ENCODE measurements at regions not wholly inside any gene's neighbourhood (a gene's known extent, or its start where the extent isn't known, plus 50 kb on each side); places are given as distances from the start of the nearest gene placed in this dataset.
A peak's percentile ranks its signal among the peaks of the same experiment; 100 is the strongest.

GRCh38 chr5:36436306-36436705 lies 134.6 kb upstream of the RANBP3L start:
- TF ChIP-seq, protein P1, sequence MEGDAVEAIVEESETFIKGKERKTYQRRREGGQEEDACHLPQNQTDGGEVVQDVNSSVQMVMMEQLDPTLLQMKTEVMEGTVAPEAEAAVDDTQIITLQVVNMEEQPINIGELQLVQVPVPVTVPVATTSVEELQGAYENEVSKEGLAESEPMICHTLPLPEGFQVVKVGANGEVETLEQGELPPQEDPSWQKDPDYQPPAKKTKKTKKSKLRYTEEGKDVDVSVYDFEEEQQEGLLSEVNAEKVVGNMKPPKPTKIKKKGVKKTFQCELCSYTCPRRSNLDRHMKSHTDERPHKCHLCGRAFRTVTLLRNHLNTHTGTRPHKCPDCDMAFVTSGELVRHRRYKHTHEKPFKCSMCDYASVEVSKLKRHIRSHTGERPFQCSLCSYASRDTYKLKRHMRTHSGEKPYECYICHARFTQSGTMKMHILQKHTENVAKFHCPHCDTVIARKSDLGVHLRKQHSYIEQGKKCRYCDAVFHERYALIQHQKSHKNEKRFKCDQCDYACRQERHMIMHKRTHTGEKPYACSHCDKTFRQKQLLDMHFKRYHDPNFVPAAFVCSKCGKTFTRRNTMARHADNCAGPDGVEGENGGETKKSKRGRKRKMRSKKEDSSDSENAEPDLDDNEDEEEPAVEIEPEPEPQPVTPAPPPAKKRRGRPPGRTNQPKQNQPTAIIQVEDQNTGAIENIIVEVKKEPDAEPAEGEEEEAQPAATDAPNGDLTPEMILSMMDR (IDR thresholded peaks at IDR 0.05), result no peak
- no peak for TF ChIP-seq POLR2A (IDR thresholded peaks at IDR 0.05)
- no peak for DNase-seq (ENCODE audit: low spot score in 2 of 2)
- H3K4me3 ChIP-seq (ENCODE audit: low read depth, poor library complexity, severe bottlenecking), result no peak overlapping the region
- 65 to 77% methylated on average over 3 of the region's 3 CpGs for WGBS, 2 donors
- intact Hi-C loops (cut with DNase I; ENCODE audit: low total_unique reads), result no loop called here

GRCh38 chr5:36438765-36439561 lies 137.3 kb upstream of the RANBP3L start:
- intact Hi-C loops (cut with DNase I; ENCODE audit: low total_unique reads), result no loop called here
- 83 to 85% methylated on average over 6 of the region's 6 CpGs for WGBS, 2 donors
- no peak for TF ChIP-seq POLR2A (IDR thresholded peaks at IDR 0.05)
- TF ChIP-seq, protein P1 (IDR thresholded peaks at IDR 0.05), result no peak
- DNase-seq (ENCODE audit: low spot score in 2 of 2), result no peak
- no peak overlapping the region for H3K4me3 ChIP-seq (ENCODE audit: low read depth, poor library complexity, severe bottlenecking)

GRCh38 chr5:36440300-36440699 lies 138.6 kb upstream of the RANBP3L start:
- no peak overlapping the region for H3K4me3 ChIP-seq (ENCODE audit: low read depth, poor library complexity, severe bottlenecking)
- intact Hi-C loops (cut with DNase I; ENCODE audit: low total_unique reads), result no loop called here
- no peak for DNase-seq (ENCODE audit: low spot score in 2 of 2)
- TF ChIP-seq POLR2A (IDR thresholded peaks at IDR 0.05), result no peak
- TF ChIP-seq, protein P1 (IDR thresholded peaks at IDR 0.05), result no peak
- 94% methylated on average over 5 of the region's 5 CpGs for WGBS, 2 donors

GRCh38 chr5:36441280-36441679 lies 139.6 kb upstream of the RANBP3L start:
- no peak overlapping the region for H3K4me3 ChIP-seq (ENCODE audit: low read depth, poor library complexity, severe bottlenecking)
- no peak for DNase-seq (ENCODE audit: low spot score in 2 of 2)
- WGBS, 2 donors, result 81 to 94% methylated on average over 1 of the region's 1 CpG
- intact Hi-C loops (cut with DNase I; ENCODE audit: low total_unique reads), result no loop called here
- no peak for TF ChIP-seq POLR2A (IDR thresholded peaks at IDR 0.05)
- TF ChIP-seq, protein P1 (IDR thresholded peaks at IDR 0.05), result no peak

- intact Hi-C loops (cut with DNase I; ENCODE audit: low total_unique reads), result no loop called here
- no peak overlapping the region for H3K4me3 ChIP-seq (ENCODE audit: low read depth, poor library complexity, severe bottlenecking)
- DNase-seq (ENCODE audit: low spot score in 2 of 2), result peak in 1 of 2 donors; percentile 58
- 63 to 67% methylated on average over 7 of the region's 7 CpGs for WGBS, 2 donors
- no peak for TF ChIP-seq POLR2A (IDR thresholded peaks at IDR 0.05)
- TF ChIP-seq, protein P1 (IDR thresholded peaks at IDR 0.05), result no peak
These were observed 140.7 kb upstream of the RANBP3L start for GRCh38 chr5:36442352-36442751.

DNA sequence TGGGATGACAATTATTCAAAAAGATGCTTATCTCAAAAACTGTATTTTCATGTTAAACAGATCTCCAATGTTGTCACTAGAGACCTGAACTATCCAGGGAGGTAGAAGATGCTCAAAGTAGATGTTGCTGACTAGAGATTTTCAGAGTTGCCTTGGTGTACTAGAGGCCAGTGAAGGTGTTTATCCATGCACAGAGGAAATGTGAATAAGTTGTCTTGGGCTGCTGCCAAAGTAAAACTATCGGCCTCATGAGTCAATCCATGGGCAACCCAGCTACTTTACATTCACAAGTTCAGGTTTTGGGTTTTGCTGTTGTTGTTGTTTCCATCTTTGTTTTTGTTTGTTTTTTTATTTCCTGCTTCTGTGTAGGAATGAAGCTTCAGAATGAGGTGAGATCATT lies 141.1 kb upstream of the RANBP3L start:
- intact Hi-C loops (cut with DNase I; ENCODE audit: low total_unique reads), result no loop called here
- 17% methylated on average over 1 of the region's 1 CpG for WGBS, 2 donors

More for the DNA sequence above, 141.1 kb upstream of the RANBP3L start:
- no peak overlapping the region for H3K4me3 ChIP-seq (ENCODE audit: low read depth, poor library complexity, severe bottlenecking)
- no peak for TF ChIP-seq POLR2A (IDR thresholded peaks at IDR 0.05)
- TF ChIP-seq, protein P1 (IDR thresholded peaks at IDR 0.05), result no peak
- DNase-seq (ENCODE audit: low spot score in 2 of 2), result no peak

Data from lower leg skin (tissue), 4 donors.